MM.1S (cell line): ENCODE measurements at regions not wholly inside any gene's neighbourhood (a gene's known extent, or its start where the extent isn't known, plus 50 kb on each side); places are given as distances from the start of the nearest gene placed in this dataset.

Experiments
- DNase-seq: peaks from one replicate; pipeline ENCODE4 v3.0.0-alpha.2; 2015
- H2AFZ ChIP-seq: fragments of 300-600 bp; sonication (generic); 2 replicates; pipeline ENCODE4 v1.6.0; 2016; ENCODE audit warnings: antibody characterized with exemption, low read length
- H3F3A ChIP-seq: fragments of 300-600 bp; sonication (generic); 2 replicates; pipeline ENCODE4 v1.6.1; 2016; ENCODE audit warnings: mild to moderate bottlenecking, antibody characterized with exemption, low read length, moderate library complexity, mixed read lengths; ENCODE audit not compliant: insufficient read depth
- H3K27ac ChIP-seq: fragments of 300-600 bp; sonication (generic); 2 replicates; pipeline ENCODE4 v1.5.1; 2016; ENCODE audit warnings: mild to moderate bottlenecking, low read length
- H3K27me3 ChIP-seq: fragments of 300-600 bp; sonication (generic); replicated peaks from 2 replicates; pipeline ENCODE4 v1.6.0; 2016; ENCODE audit warnings: low read length; ENCODE audit not compliant: insufficient read depth
- H3K36me3 ChIP-seq: fragments of 300-600 bp; sonication (generic); replicated peaks from 2 replicates; pipeline ENCODE4 v1.6.1; 2016; ENCODE audit warnings: mild to moderate bottlenecking, low read length, mixed read lengths; ENCODE audit not compliant: insufficient read depth
- H3K4me1 ChIP-seq: fragments of 300-600 bp; sonication (generic); 2 replicates; pipeline ENCODE4 v1.6.1; 2016; ENCODE audit warnings: low read length, mixed read lengths
- H3K4me2 ChIP-seq: fragments of 300-600 bp; sonication (generic); 2 replicates; pipeline ENCODE4 v1.6.0; 2016; ENCODE audit warnings: low read depth, low read length
- H3K4me3 ChIP-seq: fragments of 300-600 bp; sonication (generic); 2 replicates; pipeline ENCODE4 v1.5.1; 2016; ENCODE audit warnings: low read length, mixed read lengths
- H3K79me2 ChIP-seq: fragments of 300-600 bp; sonication (generic); 2 replicates; pipeline ENCODE4 v1.6.1; 2016; ENCODE audit warnings: mixed run types, low read length, mixed read lengths
- H3K9ac ChIP-seq: fragments of 300-600 bp; sonication (generic); 2 replicates; pipeline ENCODE4 v1.6.1; 2016; ENCODE audit warnings: low read length, mixed read lengths
- H3K9me2 ChIP-seq: fragments of 300-600 bp; sonication (generic); replicated peaks from 2 replicates; pipeline ENCODE4 v1.6.1; 2016; ENCODE audit warnings: mild to moderate bottlenecking, low read length, mixed read lengths; ENCODE audit not compliant: insufficient read depth
- H3K9me3 ChIP-seq: fragments of 300-600 bp; sonication (generic); replicated peaks from 2 replicates; pipeline ENCODE4 v1.6.1; 2016; ENCODE audit warnings: mild to moderate bottlenecking, low read length, mixed read lengths; ENCODE audit not compliant: insufficient read depth
- H4K20me1 ChIP-seq: fragments of 300-600 bp; sonication (generic); 2 replicates; pipeline ENCODE4 v1.6.1; 2016; ENCODE audit warnings: mild to moderate bottlenecking, low read length, moderate library complexity, mixed read lengths; ENCODE audit not compliant: insufficient read depth
- EZH2 ChIP-seq: fragments of 300-600 bp; sonication (generic); optimal IDR thresholded peaks from 2 replicates; pipeline ENCODE3; 2017; ENCODE audit warnings: low read depth, mild to moderate bottlenecking, antibody characterized with exemption, low read length, mixed read lengths
- EZH2phosphoT487 ChIP-seq: fragments of 300-600 bp; sonication (generic); IDR thresholded peaks from 2 replicates; pipeline ENCODE4 v1.6.1; 2018; ENCODE audit warnings: antibody characterized with exemption, low read length
- TF ChIP-seq, protein P1 (sequence below): fragments of 300-600 bp; sonication (generic); IDR thresholded peaks from 2 replicates; pipeline ENCODE4 v1.5.1; 2016; ENCODE audit warnings: antibody characterized with exemption, low read length, mixed read lengths

DNA sequence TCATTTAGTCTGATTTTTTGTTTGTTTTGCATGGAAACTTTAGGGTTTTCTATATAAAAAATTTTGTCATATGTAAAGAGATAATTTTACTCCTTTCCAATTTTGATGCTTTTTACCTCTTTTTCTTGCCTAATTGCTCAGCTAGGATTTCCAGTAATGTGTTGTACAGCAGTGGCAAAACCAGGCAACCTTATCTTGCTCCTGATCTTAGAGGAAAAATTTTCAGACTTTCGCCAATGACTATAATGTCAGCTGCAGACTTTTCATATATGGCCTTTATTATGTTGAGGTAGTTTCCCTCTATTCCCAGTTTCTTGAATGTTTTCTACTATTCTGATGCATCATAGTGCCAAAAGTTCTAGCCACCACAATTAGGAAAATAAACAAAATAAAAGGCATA is 126.3 kb downstream of the ALOX5 start:
- Histone ChIP-seq H4K20me1 (no peaks in the 10 kb centered on the region), H3K4me1 (no peaks in the 10 kb centered on the region)

DNA sequence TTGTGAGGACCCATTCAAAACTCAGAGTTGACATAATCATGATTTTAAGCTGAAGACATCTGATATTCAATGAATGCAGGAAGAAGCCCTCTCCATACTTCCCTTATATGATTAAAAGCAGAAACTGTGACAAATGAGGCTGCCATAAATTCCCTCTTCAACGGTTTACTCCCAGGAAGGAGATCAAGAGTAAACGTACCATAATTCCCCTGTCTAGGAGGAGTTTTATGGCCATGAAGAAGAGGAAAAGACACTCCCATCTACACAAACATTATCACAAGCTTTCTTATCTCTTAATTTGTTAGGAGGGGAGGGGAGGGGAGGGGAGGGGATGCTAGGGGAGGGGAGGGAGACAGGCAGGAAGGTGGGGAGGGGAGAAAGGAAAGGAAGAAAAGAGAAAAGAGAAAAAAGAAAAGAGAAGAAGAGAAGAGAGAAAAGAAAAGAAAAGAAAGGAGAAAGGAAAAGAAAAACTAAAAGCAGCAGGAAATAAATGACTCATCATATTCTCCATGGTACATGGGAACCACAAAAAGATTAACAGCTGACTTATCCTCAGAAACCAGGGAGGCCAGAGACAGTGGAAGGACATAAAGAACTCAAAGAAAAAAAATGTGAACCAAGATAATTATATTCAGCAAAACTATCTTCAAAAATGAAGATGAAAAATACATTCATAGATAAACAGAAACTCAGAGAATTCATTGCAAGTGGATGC is 121.6 kb downstream of the ALOX5 start:
- Histone ChIP-seq H3K36me3 (no peaks in the 10 kb centered on the region), H3K27me3 (no peaks in the 10 kb centered on the region), H3K4me1 (no peaks in the 10 kb centered on the region), H4K20me1 (no peaks in the 10 kb centered on the region), H2AFZ (no peak overlapping the region), H3K79me2 (no peaks in the 10 kb centered on the region), H3K9me3 (no peaks in the 10 kb centered on the region), H3K9ac (no peak overlapping the region), H3F3A (no peaks in the 10 kb centered on the region), H3K9me2 (no peaks in the 10 kb centered on the region), H3K4me2 (no peak overlapping the region), H3K4me3 (no peak overlapping the region), H3K27ac (no peak overlapping the region)
- TF ChIP-seq, protein P1, sequence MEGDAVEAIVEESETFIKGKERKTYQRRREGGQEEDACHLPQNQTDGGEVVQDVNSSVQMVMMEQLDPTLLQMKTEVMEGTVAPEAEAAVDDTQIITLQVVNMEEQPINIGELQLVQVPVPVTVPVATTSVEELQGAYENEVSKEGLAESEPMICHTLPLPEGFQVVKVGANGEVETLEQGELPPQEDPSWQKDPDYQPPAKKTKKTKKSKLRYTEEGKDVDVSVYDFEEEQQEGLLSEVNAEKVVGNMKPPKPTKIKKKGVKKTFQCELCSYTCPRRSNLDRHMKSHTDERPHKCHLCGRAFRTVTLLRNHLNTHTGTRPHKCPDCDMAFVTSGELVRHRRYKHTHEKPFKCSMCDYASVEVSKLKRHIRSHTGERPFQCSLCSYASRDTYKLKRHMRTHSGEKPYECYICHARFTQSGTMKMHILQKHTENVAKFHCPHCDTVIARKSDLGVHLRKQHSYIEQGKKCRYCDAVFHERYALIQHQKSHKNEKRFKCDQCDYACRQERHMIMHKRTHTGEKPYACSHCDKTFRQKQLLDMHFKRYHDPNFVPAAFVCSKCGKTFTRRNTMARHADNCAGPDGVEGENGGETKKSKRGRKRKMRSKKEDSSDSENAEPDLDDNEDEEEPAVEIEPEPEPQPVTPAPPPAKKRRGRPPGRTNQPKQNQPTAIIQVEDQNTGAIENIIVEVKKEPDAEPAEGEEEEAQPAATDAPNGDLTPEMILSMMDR = no peak
- TF ChIP-seq EZH2phosphoT487 = no peak
- TF ChIP-seq EZH2 = no peak
- DNase-seq = no peak

More for the DNA sequence above, 126.3 kb downstream of the ALOX5 start:
- H3K4me3 ChIP-seq = no peak overlapping the region
- no peak overlapping the region for H3K4me2 ChIP-seq
- TF ChIP-seq EZH2 (no peak), EZH2phosphoT487 (no peak)
- TF ChIP-seq, protein P1 = no peak
- H3F3A ChIP-seq = no peaks in the 10 kb centered on the region
- H3K36me3 ChIP-seq = no peaks in the 10 kb centered on the region
- H3K9ac ChIP-seq = no peak overlapping the region
- no peak for DNase-seq
- no peaks in the 10 kb centered on the region for H3K27me3 ChIP-seq
- H3K79me2 ChIP-seq = no peaks in the 10 kb centered on the region
- no peak overlapping the region for H3K27ac ChIP-seq
- no peaks in the 10 kb centered on the region for H3K9me2 ChIP-seq
- no peaks in the 10 kb centered on the region for H3K9me3 ChIP-seq
- H2AFZ ChIP-seq = no peak overlapping the region
